HCT116 (cell line): ENCODE measurements at regions not wholly inside any gene's neighbourhood (a gene's known extent, or its start where the extent isn't known, plus 50 kb on each side); places are given as distances from the start of the nearest gene placed in this dataset.

Experiments
- ATAC-seq: fragments of 200-7000 bp; cut with Tn5 transposase; 2 replicates; pipeline ENCODE4 v1.9.1; 2020; ENCODE audit warnings: mild to moderate bottlenecking, moderate library complexity
- BruUV-seq: library from RNA; stranded (reverse); fragments of 400-500 nt; replicated peaks from 2 replicates; lab custom pipeline; 2021; lab: Mats Ljungman, UMichigan
- CTCF ChIA-PET: fragments of 300-600 bp; sonication (Branson Sonifier 250); formaldehyde crosslinking; loops from one replicate; lab custom pipeline; 2021; ENCODE audit warnings: antibody characterized with exemption; lab: Charles Lee
- POLR2A ChIA-PET: fragments of 300-600, 350-600 bp; sonication (Branson Sonifier 250); formaldehyde crosslinking; loops from one replicate; lab custom pipeline; 2021; ENCODE audit warnings: antibody characterized with exemption; lab: Charles Lee
- RAD21 ChIA-PET, 2 experiments: fragments of 300-600 bp; sonication (Branson Sonifier 250); formaldehyde crosslinking; loops; one replicate each; lab custom pipeline; 2023; ENCODE audit warnings: low total read pairs in 2 of 2; ENCODE audit not compliant: uncharacterized antibody in 2 of 2, unreplicated experiment in 2 of 2, low non-redundant PET in 1 of 2; lab: Charles Lee
- DNase-seq: peaks from one replicate; pipeline ENCODE4 v3.0.0-alpha.2; 2010; ENCODE audit warnings: low read depth, low spot score
- H2AFZ ChIP-seq: fragments of 200-600 bp; shearing (Covaris generic), sonication (generic); 2 replicates; pipeline ENCODE4 v1.6.1; 2017; ENCODE audit warnings: low read depth, mixed run types, mixed read lengths, antibody characterized with exemption, low read length; ENCODE audit not compliant: poor library complexity, severe bottlenecking
- H3K27ac ChIP-seq: 2 replicates; pipeline ENCODE4 v1.5.1; 2012; ENCODE audit warnings: low read depth, low read length
- H3K27me3 ChIP-seq: fragments of 200-600 bp; sonication (generic); 2 replicates; pipeline ENCODE4 v1.6.1; 2016; ENCODE audit warnings: mixed run types, low read length, mixed read lengths; ENCODE audit not compliant: insufficient read depth
- H3K36me3 ChIP-seq, 2 experiments: fragments of 200-500 bp in 1 of 2; fragments of 200-600 bp in 1 of 2; sonication (Bioruptor generic) in 1 of 2; sonication (generic) in 1 of 2; 2 replicates each; pipeline versions ENCODE4 v1.5.1 to v1.6.1; 2014 to 2016; ENCODE audit warnings: low read length in 2 of 2, inconsistent platforms in 1 of 2, mixed read lengths in 1 of 2, mixed run types in 1 of 2; ENCODE audit not compliant: insufficient read depth in 2 of 2, control insufficient read depth in 1 of 2
- H3K4me1 ChIP-seq, 2 experiments: fragments of 200-600 bp in 1 of 2; sonication (generic) in 1 of 2; 2 replicates each; pipeline versions ENCODE4 v1.5.1 to v1.6.1; 2012 to 2017; ENCODE audit warnings: low read length in 2 of 2, inconsistent platforms in 1 of 2, mild to moderate bottlenecking in 1 of 2, mixed read lengths in 1 of 2, mixed run types in 1 of 2, moderate library complexity in 1 of 2; ENCODE audit not compliant: insufficient read depth in 2 of 2, control insufficient read depth in 1 of 2
- H3K4me2 ChIP-seq: fragments of 200-600 bp; sonication (generic); 2 replicates; pipeline ENCODE4 v1.6.1; 2017; ENCODE audit warnings: mixed run types, low read length, mixed read lengths
- H3K4me3 ChIP-seq, 2 experiments: fragments of 200-600 bp in 1 of 2; sonication (generic) in 1 of 2; replicated peaks in 1 of 2; 2 replicates each; pipeline ENCODE4 v1.5.1; 2011 to 2016; ENCODE audit warnings: low read length in 2 of 2, control low read depth in 1 of 2, low read depth in 1 of 2, mild to moderate bottlenecking in 1 of 2, mixed read lengths in 1 of 2, mixed run types in 1 of 2
- H3K79me2 ChIP-seq: fragments of 200-600 bp; sonication (generic); 2 replicates; pipeline ENCODE4 v1.6.1; 2017; ENCODE audit warnings: mild to moderate bottlenecking, mixed run types, low read length, moderate library complexity, mixed read lengths; ENCODE audit not compliant: insufficient read depth
- H3K9ac ChIP-seq: fragments of 200-600 bp; sonication (generic); 2 replicates; pipeline ENCODE4 v1.6.1; 2016; ENCODE audit warnings: low read length, mixed read lengths
- H3K9me2 ChIP-seq: fragments of 200-600 bp; sonication (generic), shearing (Covaris generic); 2 replicates; pipeline ENCODE4 v1.6.1; 2017; ENCODE audit warnings: mixed run types, mild to moderate bottlenecking, moderate library complexity; ENCODE audit not compliant: insufficient read depth
- H3K9me3 ChIP-seq, 2 experiments: fragments of 200-500 bp in 1 of 2; fragments of 200-600 bp in 1 of 2; sonication (Bioruptor generic) in 1 of 2; sonication (generic) in 1 of 2; 2 replicates each; pipeline ENCODE4 v1.6.1; 2014 to 2017; ENCODE audit warnings: low read length in 2 of 2, mixed read lengths in 2 of 2, inconsistent platforms in 1 of 2, low read depth in 1 of 2, mild to moderate bottlenecking in 1 of 2, mixed run types in 1 of 2, moderate library complexity in 1 of 2; ENCODE audit not compliant: control insufficient read depth in 1 of 2, insufficient read depth in 1 of 2
- H4K20me1 ChIP-seq: fragments of 200-600 bp; sonication (generic), shearing (Covaris generic); 2 replicates; pipeline ENCODE4 v1.6.1; 2017; ENCODE audit warnings: mixed run types, mild to moderate bottlenecking, moderate library complexity; ENCODE audit not compliant: insufficient read depth
- CBX3 ChIP-seq: IDR thresholded peaks from 2 replicates; pipeline ENCODE4 v1.6.1; 2012; ENCODE audit warnings: low read depth
- CEBPB ChIP-seq: IDR thresholded peaks from 2 replicates; pipeline ENCODE4 v1.6.1; 2012; ENCODE audit warnings: low read depth
- FOSL1 ChIP-seq: IDR thresholded peaks from 2 replicates; pipeline ENCODE4 v1.6.1; 2012; ENCODE audit warnings: low read depth
- MAX ChIP-seq: IDR thresholded peaks from 2 replicates; pipeline ENCODE4 v1.6.1; 2012
- POLR2A ChIP-seq: IDR thresholded peaks from 2 replicates; pipeline ENCODE4 v1.7.0; 2011; ENCODE audit warnings: borderline replicate concordance; ENCODE audit not compliant: insufficient read depth, insufficient read length; ENCODE audit errors: extremely low read depth
- RAD21 ChIP-seq: IDR thresholded peaks from 2 replicates; pipeline ENCODE4 v1.6.1; 2012; ENCODE audit warnings: low read depth, mild to moderate bottlenecking
- SIN3A ChIP-seq: IDR thresholded peaks from 2 replicates; pipeline ENCODE4 v1.6.1; 2012; ENCODE audit warnings: low read depth
- SP1 ChIP-seq: IDR thresholded peaks from 2 replicates; pipeline ENCODE4 v1.6.1; 2012; ENCODE audit warnings: low read depth
- ZBTB33 ChIP-seq: IDR thresholded peaks from 2 replicates; pipeline ENCODE4 v1.6.1; 2011; ENCODE audit warnings: mild to moderate bottlenecking, low read length, moderate library complexity; ENCODE audit not compliant: insufficient replicate concordance; ENCODE audit errors: extremely low read depth
- ZFX ChIP-seq: fragments of 450-650 bp; IDR thresholded peaks from 2 replicates; pipeline ENCODE4 v1.6.1; 2017
- intact Hi-C: fragments of 100-400 bp; cut with micrococcal nuclease; formaldehyde crosslinking; loops from 2 replicates; pipeline ENCODE4 v1.10.0; 2022

GRCh38 chr13:82292334-82292733, 1589.9 kb downstream of the SLITRK1 start:
- no TSS peak for BruUV-seq
- Histone ChIP-seq H4K20me1 (no peaks in the 10 kb centered on the region), H3K9me3 (no peaks in the 10 kb centered on the region), H3K4me1 (no peaks in the 10 kb centered on the region), H3K27me3 (no peaks in the 10 kb centered on the region), H2AFZ (no peak overlapping the region), H3K79me2 (no peaks in the 10 kb centered on the region), H3K4me3 (no peak overlapping the region), H3K27ac (no peak overlapping the region), H3K4me2 (no peak overlapping the region), H3K36me3 (no peaks in the 10 kb centered on the region), H3K9me2 (no peaks in the 10 kb centered on the region), H3K9ac (no peak overlapping the region)
- TF ChIP-seq ZBTB33 (no peak), SP1 (no peak), POLR2A (no peak), FOSL1 (no peak)
- intact Hi-C loops = no loop called here
- ChIA-PET CTCF (no interaction called here), RAD21 (no interaction called here), POLR2A (no interaction called here)
- no peak for DNase-seq
- ATAC-seq = no peak

- no peak for DNase-seq
- H3K27ac ChIP-seq = no peak overlapping the region
- no peaks in the 10 kb centered on the region for H3K36me3 ChIP-seq
- intact Hi-C loops = no loop called here
- H3K4me2 ChIP-seq = no peak overlapping the region
- no peaks in the 10 kb centered on the region for H3K27me3 ChIP-seq
- ChIA-PET RAD21 (no interaction called here), CTCF (no interaction called here), POLR2A (no interaction called here)
- H4K20me1 ChIP-seq = no peaks in the 10 kb centered on the region
- no peaks in the 10 kb centered on the region for H3K9me3 ChIP-seq
- ATAC-seq = no peak
- no peak overlapping the region for H3K9ac ChIP-seq
- H3K4me1 ChIP-seq = no peaks in the 10 kb centered on the region
- no peak for TF ChIP-seq MAX
- no peak for TF ChIP-seq RAD21
- no peak for TF ChIP-seq SIN3A
- TF ChIP-seq ZFX = no peak
- no peak for TF ChIP-seq ZBTB33
- TF ChIP-seq POLR2A = no peak
- no peak for TF ChIP-seq CEBPB
- TF ChIP-seq CBX3 = no peak
- no peak overlapping the region for H3K4me3 ChIP-seq
- no peak overlapping the region for H2AFZ ChIP-seq
- no TSS peak for BruUV-seq
- no peaks in the 10 kb centered on the region for H3K9me2 ChIP-seq
- no peaks in the 10 kb centered on the region for H3K79me2 ChIP-seq
Measured at GRCh38 chr13:82291852-82292251, 1590.4 kb downstream of the SLITRK1 start.
